RWPE2 (cell line): ENCODE measurements at regions not wholly inside any gene's neighbourhood (a gene's known extent, or its start where the extent isn't known, plus 50 kb on each side); places are given as distances from the start of the nearest gene placed in this dataset.

Source experiments
- ATAC-seq: fragments of 200-7000 bp; cut with Tn5 transposase; 3 replicates; pipeline ENCODE4 v1.9.1; 2021; ENCODE audit warnings: low read depth
- DNase-seq: peaks from one replicate; pipeline ENCODE4 v3.0.0-alpha.2; 2020; ENCODE audit warnings: low spot score
- H3K27ac ChIP-seq: fragments of 450-650 bp; 2 replicates; pipeline ENCODE4 v1.5.1; 2017; ENCODE audit warnings: mild to moderate bottlenecking; ENCODE audit not compliant: poor library complexity, severe bottlenecking
- H3K27me3 ChIP-seq: fragments of 250-450 bp; sonication (Bioruptor Pico); 2 replicates; pipeline ENCODE4 v1.5.1; 2021; ENCODE audit warnings: mild to moderate bottlenecking, moderate library complexity; ENCODE audit not compliant: insufficient read depth, poor library complexity, severe bottlenecking
- H3K36me3 ChIP-seq: fragments of 250-450 bp; sonication (Bioruptor Pico); 2 replicates; pipeline ENCODE4 v1.5.1; 2020; ENCODE audit warnings: low read depth, mild to moderate bottlenecking, moderate library complexity
- H3K4me1 ChIP-seq: fragments of 250-450 bp; sonication (Bioruptor Pico); 2 replicates; pipeline ENCODE4 v1.5.1; 2021; ENCODE audit warnings: mild to moderate bottlenecking, moderate library complexity; ENCODE audit not compliant: insufficient read depth, poor library complexity, severe bottlenecking
- H3K4me3 ChIP-seq: fragments of 250-450 bp; sonication (Bioruptor Pico); 2 replicates; pipeline ENCODE4 v1.5.1; 2021; ENCODE audit warnings: mild to moderate bottlenecking, moderate library complexity; ENCODE audit not compliant: severe bottlenecking
- H3K9me3 ChIP-seq: fragments of 250-450 bp; sonication (Bioruptor Pico); 2 replicates; pipeline ENCODE4 v1.5.1; 2021; ENCODE audit warnings: mild to moderate bottlenecking, moderate library complexity; ENCODE audit not compliant: severe bottlenecking
- CTCF ChIP-seq: fragments of 450-650 bp; IDR thresholded peaks from one replicate; pipeline ENCODE4 v1.5.1; 2017; ENCODE audit warnings: mild to moderate bottlenecking, moderate library complexity; ENCODE audit not compliant: poor library complexity, severe bottlenecking

DNA sequence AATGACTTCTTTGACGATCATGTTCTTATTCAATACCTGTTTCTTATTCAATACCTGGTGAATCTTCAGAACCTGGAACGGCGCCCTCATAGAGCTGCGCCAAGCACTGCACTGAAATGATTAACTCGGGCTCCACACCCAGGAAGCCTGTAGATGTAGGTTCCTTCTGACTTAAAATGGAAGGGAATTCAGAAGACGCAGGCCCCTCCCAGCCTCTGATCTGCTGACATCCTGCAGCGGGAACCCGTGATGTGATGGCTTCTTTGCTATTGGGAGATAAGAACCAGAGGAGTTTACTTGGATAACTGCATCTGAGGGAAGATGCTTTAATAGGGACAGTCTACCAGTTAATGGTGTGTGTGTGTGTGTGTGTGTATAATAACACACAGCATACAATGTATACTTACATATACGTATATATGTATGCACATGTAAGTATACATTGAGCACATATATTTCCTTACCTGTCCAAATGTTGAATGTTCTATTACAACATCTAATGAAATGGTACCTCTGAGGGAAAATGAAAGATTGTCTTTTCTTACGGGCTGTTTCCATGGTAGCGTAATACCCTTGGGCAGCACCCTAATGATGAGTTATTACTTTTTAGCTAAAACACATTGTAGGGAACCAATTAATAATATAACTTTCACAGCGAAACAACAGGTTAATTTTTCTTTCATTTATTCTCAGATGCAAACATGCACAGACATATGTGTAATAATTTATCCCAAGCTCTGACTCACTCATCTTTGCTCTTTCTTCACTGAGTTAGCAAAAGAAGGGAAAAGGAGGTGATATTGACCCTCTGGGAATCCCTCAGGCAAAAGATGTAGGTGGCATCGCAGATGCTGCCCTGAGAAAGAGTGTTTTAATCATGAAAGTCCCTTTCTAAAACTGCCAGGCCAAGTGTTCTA is 379.8 kb downstream of the SIPA1L2 start:
- Histone ChIP-seq H3K4me3 (no peak overlapping the region), H3K27ac (no peak overlapping the region), H3K9me3 (no peaks in the 10 kb centered on the region), H3K4me1 (no peaks in the 10 kb centered on the region), H3K27me3 (no peaks in the 10 kb centered on the region), H3K36me3 (no peaks in the 10 kb centered on the region)
- no peak for TF ChIP-seq CTCF
- DNase-seq = no peak
- ATAC-seq = no peak

DNA sequence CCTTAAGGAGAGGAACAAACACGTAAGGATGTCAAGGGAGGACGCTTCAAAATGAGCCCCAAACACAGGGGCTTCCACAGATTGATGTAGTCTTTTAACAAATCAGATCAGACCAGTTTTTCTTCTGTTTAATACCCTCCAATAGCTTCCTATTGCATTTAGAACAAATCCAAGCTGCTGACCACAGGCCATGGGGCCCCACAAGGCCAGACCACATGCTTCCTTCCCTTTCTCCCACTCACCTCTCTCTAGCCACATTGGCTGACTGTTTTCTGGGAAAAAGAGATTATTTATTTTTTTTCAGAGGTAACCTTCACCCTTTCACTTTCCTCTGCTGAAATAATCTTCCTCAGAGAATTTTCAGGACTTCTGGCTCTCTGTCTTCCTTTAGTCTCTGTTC is 380.6 kb downstream of the SIPA1L2 start:
- Histone ChIP-seq H3K27me3 (no peaks in the 10 kb centered on the region), H3K9me3 (no peaks in the 10 kb centered on the region), H3K27ac (no peak overlapping the region), H3K36me3 (no peaks in the 10 kb centered on the region), H3K4me1 (no peaks in the 10 kb centered on the region), H3K4me3 (no peak overlapping the region)
- TF ChIP-seq CTCF = no peak
- ATAC-seq (no peak), DNase-seq (no peak)

- H3K4me3 ChIP-seq = no peak overlapping the region
- ATAC-seq (no peak), DNase-seq (no peak)
- no peaks in the 10 kb centered on the region for H3K4me1 ChIP-seq
- no peaks in the 10 kb centered on the region for H3K27me3 ChIP-seq
- H3K36me3 ChIP-seq = no peaks in the 10 kb centered on the region
- TF ChIP-seq CTCF = no peak
- no peaks in the 10 kb centered on the region for H3K9me3 ChIP-seq
- no peak overlapping the region for H3K27ac ChIP-seq
These were observed 381.6 kb downstream of the SIPA1L2 start for GRCh38 chr1:232248276-232248820.

GRCh38 chr1:232247669-232248068 is 382.3 kb downstream of the SIPA1L2 start:
- Histone ChIP-seq H3K27me3 (no peaks in the 10 kb centered on the region), H3K4me3 (no peak overlapping the region), H3K9me3 (no peaks in the 10 kb centered on the region), H3K27ac (no peak overlapping the region), H3K4me1 (no peaks in the 10 kb centered on the region), H3K36me3 (no peaks in the 10 kb centered on the region)
- no peak for TF ChIP-seq CTCF
- ATAC-seq (no peak), DNase-seq (no peak)

DNA sequence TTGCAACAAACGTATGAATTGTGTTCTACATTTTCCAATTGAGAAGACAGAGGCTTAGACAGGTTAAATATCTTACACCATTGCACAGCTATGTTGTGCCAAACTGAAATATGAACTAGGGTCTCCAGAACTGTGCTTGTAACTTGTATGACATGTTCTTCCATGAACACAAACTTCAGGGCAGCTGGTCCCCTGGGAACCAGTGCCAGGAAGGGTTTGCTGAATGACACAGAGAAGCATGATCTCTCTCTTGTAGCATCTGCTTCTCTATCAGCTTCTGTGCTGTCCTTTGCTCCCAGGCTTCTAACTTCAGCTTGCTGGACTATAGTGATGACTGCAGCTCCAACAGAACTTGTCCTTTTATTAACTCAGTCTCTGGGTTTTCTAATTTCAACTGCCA is 385.5 kb downstream of the SIPA1L2 start:
- no peaks in the 10 kb centered on the region for H3K9me3 ChIP-seq
- H3K36me3 ChIP-seq = no peaks in the 10 kb centered on the region
- ATAC-seq = no peak
- no peak overlapping the region for H3K27ac ChIP-seq
- no peak overlapping the region for H3K4me3 ChIP-seq
- DNase-seq = no peak
- TF ChIP-seq CTCF = no peak
- H3K4me1 ChIP-seq = no peaks in the 10 kb centered on the region
- H3K27me3 ChIP-seq = no peaks in the 10 kb centered on the region
